Effector memory CD4-positive, alpha-beta T cell (primary cell): ENCODE measurements at regions not wholly inside any gene's neighbourhood (a gene's known extent, or its start where the extent isn't known, plus 50 kb on each side); places are given as distances from the start of the nearest gene placed in this dataset.

Experiments used
- DNase-seq, 3 donors: peaks; one replicate each; pipeline ENCODE4 v3.0.0-alpha.2; 2020
- H3K27ac ChIP-seq: 2 replicates; pipeline ENCODE4 v1.7.0; 2013; ENCODE audit warnings: mild to moderate bottlenecking, low read length, moderate library complexity; ENCODE audit not compliant: insufficient read depth, poor library complexity, severe bottlenecking
- H3K27me3 ChIP-seq: replicated peaks from 2 replicates; pipeline ENCODE4 v1.7.0; 2013; ENCODE audit warnings: mild to moderate bottlenecking, low read length; ENCODE audit not compliant: insufficient read depth, control insufficient read depth, poor library complexity, severe bottlenecking
- H3K36me3 ChIP-seq: 2 replicates; pipeline ENCODE4 v1.7.0; 2013; ENCODE audit warnings: mild to moderate bottlenecking, low read length, moderate library complexity; ENCODE audit not compliant: control insufficient read depth, insufficient read depth
- H3K4me1 ChIP-seq: 2 replicates; pipeline ENCODE4 v1.7.0; 2013; ENCODE audit warnings: low read length, mild to moderate bottlenecking; ENCODE audit not compliant: control insufficient read depth, insufficient read depth, poor library complexity, severe bottlenecking
- H3K4me3 ChIP-seq: 2 replicates; pipeline ENCODE4 v1.7.0; 2013; ENCODE audit warnings: low read length, low read depth, mild to moderate bottlenecking; ENCODE audit not compliant: insufficient read depth, poor library complexity, severe bottlenecking
- H3K9me3 ChIP-seq: 2 replicates; pipeline ENCODE4 v1.7.0; 2013; ENCODE audit warnings: mild to moderate bottlenecking, low read length, moderate library complexity; ENCODE audit not compliant: control insufficient read depth

- Histone ChIP-seq H3K9me3 (no peaks in the 10 kb centered on the region), H3K4me3 (no peak overlapping the region), H3K4me1 (no peaks in the 10 kb centered on the region), H3K36me3 (no peaks in the 10 kb centered on the region), H3K27ac (no peak overlapping the region), H3K27me3 (no peaks in the 10 kb centered on the region)
- no peak for DNase-seq
These were observed 59.6 kb upstream of the CSF3R start for GRCh38 chr1:36542024-36542961.

GRCh38 chr1:36540056-36540455, 57.3 kb upstream of the CSF3R start:
- no peak for DNase-seq
- Histone ChIP-seq H3K36me3 (no peaks in the 10 kb centered on the region), H3K9me3 (no peaks in the 10 kb centered on the region), H3K4me3 (no peak overlapping the region), H3K27ac (no peak overlapping the region), H3K27me3 (no peaks in the 10 kb centered on the region), H3K4me1 (no peaks in the 10 kb centered on the region)

GRCh38 chr1:36539526-36539925, 56.8 kb upstream of the CSF3R start:
- no peaks in the 10 kb centered on the region for H3K9me3 ChIP-seq

GRCh38 chr1:36537991-36538390, 55.3 kb upstream of the CSF3R start:
- DNase-seq = no peak
- no peak overlapping the region for H3K27ac ChIP-seq
- H3K36me3 ChIP-seq = no peaks in the 10 kb centered on the region
- no peaks in the 10 kb centered on the region for H3K9me3 ChIP-seq
- H3K27me3 ChIP-seq = no peaks in the 10 kb centered on the region
- no peak overlapping the region for H3K4me3 ChIP-seq
- no peaks in the 10 kb centered on the region for H3K4me1 ChIP-seq

More at GRCh38 chr1:36539526-36539925, 56.8 kb upstream of the CSF3R start:
- DNase-seq = no peak
- Histone ChIP-seq H3K36me3 (no peaks in the 10 kb centered on the region), H3K27ac (no peak overlapping the region), H3K4me3 (no peak overlapping the region), H3K4me1 (no peaks in the 10 kb centered on the region), H3K27me3 (no peaks in the 10 kb centered on the region)

- no peak for DNase-seq
These were observed 54.6 kb upstream of the CSF3R start for GRCh38 chr1:36537190-36537768.

GRCh38 chr1:36536727-36537126, 54.0 kb upstream of the CSF3R start:
- H3K9me3 ChIP-seq = no peaks in the 10 kb centered on the region
- H3K36me3 ChIP-seq = no peaks in the 10 kb centered on the region
- DNase-seq = no peak
- no peaks in the 10 kb centered on the region for H3K27me3 ChIP-seq
- no peaks in the 10 kb centered on the region for H3K4me1 ChIP-seq
- H3K4me3 ChIP-seq = no peak overlapping the region
- H3K27ac ChIP-seq = no peak overlapping the region

More at GRCh38 chr1:36537190-36537768, 54.6 kb upstream of the CSF3R start:
- H3K9me3 ChIP-seq = no peaks in the 10 kb centered on the region
- H3K27ac ChIP-seq = no peak overlapping the region
- H3K4me1 ChIP-seq = no peaks in the 10 kb centered on the region
- H3K27me3 ChIP-seq = no peaks in the 10 kb centered on the region
- H3K36me3 ChIP-seq = no peaks in the 10 kb centered on the region
- no peak overlapping the region for H3K4me3 ChIP-seq

- Histone ChIP-seq H3K4me1 (no peaks in the 10 kb centered on the region), H3K27ac (no peak overlapping the region), H3K9me3 (no peaks in the 10 kb centered on the region), H3K36me3 (no peaks in the 10 kb centered on the region), H3K4me3 (no peak overlapping the region), H3K27me3 (peaks cover 5% of the 10 kb centered on the region)
- DNase-seq = no peak
These were observed 52.1 kb upstream of the CSF3R start for GRCh38 chr1:36534711-36535412.

GRCh38 chr1:36533897-36534296, 51.2 kb upstream of the CSF3R start:
- peaks cover 5% of the 10 kb centered on the region for H3K27me3 ChIP-seq
- H3K4me3 ChIP-seq = no peak overlapping the region
- H3K36me3 ChIP-seq = no peaks in the 10 kb centered on the region
- H3K9me3 ChIP-seq = no peaks in the 10 kb centered on the region
- no peak overlapping the region for H3K27ac ChIP-seq
- no peaks in the 10 kb centered on the region for H3K4me1 ChIP-seq
- no peak for DNase-seq

- Histone ChIP-seq H3K27me3 (peaks cover 5% of the 10 kb centered on the region), H3K4me1 (no peaks in the 10 kb centered on the region), H3K9me3 (no peaks in the 10 kb centered on the region), H3K27ac (no peak overlapping the region), H3K4me3 (no peak overlapping the region), H3K36me3 (no peaks in the 10 kb centered on the region)
- DNase-seq = no peak
These were observed 50.2 kb upstream of the CSF3R start for GRCh38 chr1:36532810-36533401.
